ENCODE measurements at regions not wholly inside any gene's neighbourhood (a gene's known extent, or its start where the extent isn't known, plus 50 kb on each side); places are given as distances from the start of the nearest gene placed in this dataset.
A peak's percentile ranks its signal among the peaks of the same experiment; 100 is the strongest.

- peak; percentile 13 for DNase-seq (ENCODE audit: low read depth)
- H3K4me3 ChIP-seq (ENCODE audit: low read length) = no peak overlapping the region
- TF ChIP-seq, protein P1, sequence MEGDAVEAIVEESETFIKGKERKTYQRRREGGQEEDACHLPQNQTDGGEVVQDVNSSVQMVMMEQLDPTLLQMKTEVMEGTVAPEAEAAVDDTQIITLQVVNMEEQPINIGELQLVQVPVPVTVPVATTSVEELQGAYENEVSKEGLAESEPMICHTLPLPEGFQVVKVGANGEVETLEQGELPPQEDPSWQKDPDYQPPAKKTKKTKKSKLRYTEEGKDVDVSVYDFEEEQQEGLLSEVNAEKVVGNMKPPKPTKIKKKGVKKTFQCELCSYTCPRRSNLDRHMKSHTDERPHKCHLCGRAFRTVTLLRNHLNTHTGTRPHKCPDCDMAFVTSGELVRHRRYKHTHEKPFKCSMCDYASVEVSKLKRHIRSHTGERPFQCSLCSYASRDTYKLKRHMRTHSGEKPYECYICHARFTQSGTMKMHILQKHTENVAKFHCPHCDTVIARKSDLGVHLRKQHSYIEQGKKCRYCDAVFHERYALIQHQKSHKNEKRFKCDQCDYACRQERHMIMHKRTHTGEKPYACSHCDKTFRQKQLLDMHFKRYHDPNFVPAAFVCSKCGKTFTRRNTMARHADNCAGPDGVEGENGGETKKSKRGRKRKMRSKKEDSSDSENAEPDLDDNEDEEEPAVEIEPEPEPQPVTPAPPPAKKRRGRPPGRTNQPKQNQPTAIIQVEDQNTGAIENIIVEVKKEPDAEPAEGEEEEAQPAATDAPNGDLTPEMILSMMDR (conservative IDR thresholded peaks at IDR 0.05; ENCODE audit: low read length) = no peak
These were observed 342.0 kb upstream of the PDZRN3 start for GRCh38 chr3:73966733-73967132.

DNA sequence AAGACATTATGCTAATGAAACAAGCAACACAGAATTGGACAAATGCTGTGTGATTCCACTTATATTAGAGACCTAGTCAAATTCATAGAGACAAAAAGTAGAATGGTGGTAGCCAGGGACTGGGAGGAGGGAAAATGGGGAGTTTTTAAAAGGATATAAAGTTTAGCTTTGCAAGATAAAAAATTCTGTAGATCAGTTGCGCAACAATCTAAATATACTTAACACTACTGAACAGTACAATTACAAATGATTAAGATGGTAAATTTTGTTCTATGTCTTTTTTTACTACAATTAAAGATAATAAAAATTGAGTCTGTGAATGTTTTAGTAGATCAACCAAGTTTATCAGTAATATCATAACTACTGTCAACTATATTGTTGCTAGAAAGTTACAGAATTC, 340.1 kb upstream of the PDZRN3 start:
- H3K4me3 ChIP-seq (ENCODE audit: low read length) = no peak overlapping the region
- TF ChIP-seq, protein P1 (conservative IDR thresholded peaks at IDR 0.05; ENCODE audit: low read length) = no peak
- DNase-seq (ENCODE audit: low read depth) = no peak

GRCh38 chr3:73955494-73956070, 330.8 kb upstream of the PDZRN3 start:
- H3K4me3 ChIP-seq (ENCODE audit: low read length) = no peak overlapping the region
- DNase-seq (ENCODE audit: low read depth) = no peak
- TF ChIP-seq, protein P1 (conservative IDR thresholded peaks at IDR 0.05; ENCODE audit: low read length) = no peak

- TF ChIP-seq, protein P1 (conservative IDR thresholded peaks at IDR 0.05; ENCODE audit: low read length) = no peak
- H3K4me3 ChIP-seq (ENCODE audit: low read length) = no peak overlapping the region
- DNase-seq (ENCODE audit: low read depth) = peak; percentile 3
These were observed 329.8 kb upstream of the PDZRN3 start for GRCh38 chr3:73954506-73954905.

GRCh38 chr3:73952781-73953180, 328.0 kb upstream of the PDZRN3 start:
- TF ChIP-seq, protein P1 (conservative IDR thresholded peaks at IDR 0.05; ENCODE audit: low read length) = no peak
- DNase-seq (ENCODE audit: low read depth) = no peak
- no peak overlapping the region for H3K4me3 ChIP-seq (ENCODE audit: low read length)

- no peak for DNase-seq (ENCODE audit: low read depth)
- TF ChIP-seq, protein P1 (conservative IDR thresholded peaks at IDR 0.05; ENCODE audit: low read length) = no peak
- no peak overlapping the region for H3K4me3 ChIP-seq (ENCODE audit: low read length)
These were observed 326.3 kb upstream of the PDZRN3 start for GRCh38 chr3:73950865-73951558.

DNA sequence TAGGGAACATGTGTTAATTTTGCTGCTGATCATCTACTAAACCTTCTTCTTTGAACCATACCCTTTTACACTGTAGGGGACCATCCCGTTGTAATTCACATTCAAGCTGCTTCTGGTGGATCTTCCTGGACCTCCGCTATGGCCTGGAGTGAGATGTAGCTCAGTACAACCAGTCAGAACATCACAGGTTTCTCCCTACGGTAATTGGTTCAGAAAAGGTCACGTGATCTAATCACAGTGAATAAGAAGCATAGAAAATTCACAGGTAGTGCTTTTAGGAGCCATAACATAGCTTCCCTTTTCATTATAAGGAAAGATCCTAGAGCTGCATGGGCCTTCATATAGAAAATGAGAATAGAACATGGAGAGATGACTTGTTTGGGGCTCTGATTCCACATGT, 320.8 kb upstream of the PDZRN3 start:
- no peak for DNase-seq (ENCODE audit: low read depth)
- TF ChIP-seq, protein P1 (conservative IDR thresholded peaks at IDR 0.05; ENCODE audit: low read length) = no peak
- no peak overlapping the region for H3K4me3 ChIP-seq (ENCODE audit: low read length)
